Left lung (tissue), 4 donors: ENCODE measurements at regions not wholly inside any gene's neighbourhood (a gene's known extent, or its start where the extent isn't known, plus 50 kb on each side); places are given as distances from the start of the nearest gene placed in this dataset.

ENCODE experiments used
- ATAC-seq: fragments of 200-7000 bp; cut with Tn5 transposase; one replicate; pipeline ENCODE4 v1.9.1; 2020; ENCODE audit warnings: moderate library complexity
- DNase-seq, 4 donors: peaks; one replicate each; pipeline ENCODE4 v3.0.0-alpha.2; 2013 to 2020
- H3K27ac ChIP-seq, 2 donors: fragments of 200-600 bp; sonication (generic) in 1 of 2; one replicate each; pipeline versions ENCODE4 v1.5.0 to v1.8.0; 2020 to 2021
- H3K27me3 ChIP-seq, 2 donors: fragments of 200-600 bp; sonication (generic) in 1 of 2; one replicate each; pipeline versions ENCODE4 v1.5.0 to v1.8.0; 2020 to 2021
- H3K36me3 ChIP-seq, 2 donors: fragments of 200-600 bp; sonication (generic) in 1 of 2; one replicate each; pipeline versions ENCODE4 v1.5.0 to v1.8.0; 2020 to 2021
- H3K4me1 ChIP-seq, 2 donors: fragments of 200-600 bp; one replicate each; pipeline ENCODE4 v1.8.0; 2021
- H3K4me3 ChIP-seq, 2 donors: fragments of 200-600 bp; sonication (generic) in 1 of 2; one replicate each; pipeline versions ENCODE4 v1.5.0 to v1.8.0; 2020 to 2021; ENCODE audit warnings: mild to moderate bottlenecking in 1 of 2
- H3K9me3 ChIP-seq, 2 donors: fragments of 200-600 bp; sonication (generic) in 1 of 2; one replicate each; pipeline versions ENCODE4 v1.5.0 to v1.8.0; 2020 to 2021
- CTCF ChIP-seq, 2 donors: fragments of 200-600 bp; sonication (generic) in 1 of 2; IDR thresholded peaks; one replicate each; pipeline versions ENCODE4 v1.5.0 to v1.8.0; 2021; ENCODE audit warnings: antibody characterized with exemption in 2 of 2
- intact Hi-C, 2 donors: fragments of 100-400 bp; cut with DNase I; formaldehyde crosslinking; loops; one replicate each; pipeline versions ENCODE4 v1.11.2 to v1.14.2; 2022
- donor health status: DM: no; HTN: yes; CAD: no.
- donor health status: DM: no; HTN: no; CAD: no.

DNA sequence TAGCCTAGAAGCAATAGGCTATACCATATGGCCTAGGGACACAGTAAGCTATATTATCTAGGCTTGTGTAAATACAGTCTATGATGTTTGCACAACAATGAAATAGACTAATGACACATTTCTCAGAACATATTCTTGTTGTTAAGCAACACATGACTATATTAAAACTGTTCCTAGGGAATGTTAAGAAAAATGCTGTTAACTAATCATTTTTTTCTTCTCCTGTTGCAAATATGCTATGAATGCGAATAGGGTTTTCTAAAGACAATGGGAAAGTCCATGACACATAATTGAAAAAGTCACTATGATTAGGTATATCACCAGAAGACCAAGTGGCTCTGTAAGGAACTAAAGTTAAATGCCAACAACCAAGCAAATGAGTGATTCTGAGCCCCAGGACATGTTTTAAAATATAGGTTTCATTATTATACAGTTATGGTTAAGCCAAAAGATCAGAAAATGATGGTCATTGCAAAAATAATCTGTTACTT lies 454.0 kb upstream of the SORCS1 start:
- Histone ChIP-seq H3K4me1 (peaks cover 0 to 6% of the 10 kb centered on the region in 2 donors), H3K27ac (peak overlapping the region in 1 of 2 donors; percentile 13), H3K27me3 (no peaks in the 10 kb centered on the region), H3K4me3 (no peak overlapping the region), H3K9me3 (no peaks in the 10 kb centered on the region), H3K36me3 (no peaks in the 10 kb centered on the region)
- DNase-seq (no peak), ATAC-seq (no peak)
- intact Hi-C loops: no loop called here
- no peak for TF ChIP-seq CTCF (IDR thresholded peaks at IDR 0.05)

DNA sequence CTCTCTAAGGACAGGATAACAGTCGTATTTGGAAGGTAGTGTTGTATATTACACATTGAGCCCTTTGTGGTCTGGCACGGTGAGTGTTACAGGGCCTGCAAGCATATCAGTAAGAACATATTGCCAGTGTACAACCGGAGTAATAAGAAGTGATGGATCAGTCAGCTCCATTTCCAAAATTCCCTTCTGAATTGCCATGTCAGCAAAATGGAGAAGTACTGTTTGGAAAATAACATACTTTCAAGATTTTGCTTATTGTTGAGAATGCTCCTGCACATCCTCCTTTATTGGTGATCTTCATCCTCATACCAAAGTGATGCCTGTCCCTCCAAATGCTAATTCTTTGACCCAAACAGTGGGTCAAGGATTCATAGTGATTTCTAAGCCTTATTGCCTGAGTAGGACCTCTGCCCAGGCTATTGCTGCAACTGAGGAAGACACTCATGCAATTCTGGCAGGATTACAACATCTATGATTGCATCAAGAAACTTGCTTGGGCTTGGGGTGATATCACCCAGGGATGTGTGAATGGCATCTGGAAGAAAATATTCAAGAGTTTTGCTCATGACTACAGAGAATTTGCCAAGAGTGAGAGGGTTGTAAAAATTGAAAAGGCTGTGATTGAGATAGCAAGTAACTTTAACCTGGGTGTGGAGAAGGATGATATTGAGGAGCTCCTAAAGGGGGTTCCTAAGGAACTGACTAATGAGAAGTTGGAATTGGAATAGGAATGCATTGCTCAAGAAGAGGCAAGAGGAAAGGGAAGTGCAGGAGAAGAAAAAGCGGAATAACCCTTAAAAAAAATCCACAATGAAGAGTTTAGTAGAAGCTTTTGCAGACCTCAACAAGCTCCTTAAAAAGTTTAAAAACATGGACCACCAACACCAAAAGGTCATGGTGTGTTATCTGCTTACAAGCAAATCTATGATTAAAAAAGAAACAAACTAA lies 452.2 kb upstream of the SORCS1 start:
- peak; percentile 32 for ATAC-seq
- Histone ChIP-seq H3K36me3 (no peaks in the 10 kb centered on the region), H3K27ac (peak overlapping the region in 1 of 2 donors; percentile 14)

GRCh38 chr10:107616031-107616430 lies 451.5 kb upstream of the SORCS1 start:
- no peaks in the 10 kb centered on the region for H3K27me3 ChIP-seq
- TF ChIP-seq CTCF (IDR thresholded peaks at IDR 0.05): no peak
- no peaks in the 10 kb centered on the region for H3K36me3 ChIP-seq
- no peak overlapping the region for H3K4me3 ChIP-seq
- ATAC-seq: no peak
- peaks cover 0 to 6% of the 10 kb centered on the region in 2 donors for H3K4me1 ChIP-seq
- DNase-seq: no peak
- intact Hi-C loops: no loop called here
- H3K9me3 ChIP-seq: no peaks in the 10 kb centered on the region
- peak overlapping the region in 1 of 2 donors; percentile 14 for H3K27ac ChIP-seq

More for the DNA sequence above, 452.2 kb upstream of the SORCS1 start:
- Histone ChIP-seq H3K9me3 (no peaks in the 10 kb centered on the region), H3K4me1 (peaks cover 0 to 6% of the 10 kb centered on the region in 2 donors), H3K4me3 (no peak overlapping the region), H3K27me3 (no peaks in the 10 kb centered on the region)
- no peak for TF ChIP-seq CTCF (IDR thresholded peaks at IDR 0.05)
- intact Hi-C loops: no loop called here
- DNase-seq: no peak

DNA sequence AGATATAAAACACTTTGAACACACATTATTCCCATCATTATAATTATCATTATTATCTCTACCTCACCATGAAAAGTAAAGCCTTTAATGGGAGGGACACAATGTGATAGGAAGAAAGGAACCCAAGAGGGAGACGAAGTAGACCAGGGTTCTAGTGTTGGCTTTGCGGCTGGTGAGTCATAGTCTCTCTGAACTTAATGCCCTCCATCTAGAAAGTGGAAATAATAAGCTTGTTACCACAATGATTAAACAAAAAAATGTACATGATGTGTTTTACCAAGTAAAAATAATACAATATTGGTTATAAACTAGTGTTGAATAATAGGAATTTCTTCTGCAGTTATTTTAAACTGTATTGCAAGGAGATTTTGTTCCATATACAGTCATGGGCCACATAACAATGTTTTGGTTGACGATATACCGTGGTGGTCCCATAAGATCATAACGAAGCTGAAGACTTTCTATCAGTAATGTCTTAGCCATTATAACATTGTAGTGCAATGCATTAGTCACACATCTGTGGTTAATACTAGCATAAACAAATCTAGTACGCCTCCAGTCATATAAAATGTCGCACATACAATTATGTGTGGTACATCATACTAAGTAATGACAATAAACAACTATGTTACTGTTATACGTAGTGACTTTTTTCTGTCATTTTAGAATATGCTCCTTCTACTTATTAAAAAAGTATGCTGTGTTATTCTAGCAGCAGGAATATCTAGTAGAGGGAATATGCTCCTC lies 450.6 kb upstream of the SORCS1 start:
- peaks cover 0 to 6% of the 10 kb centered on the region in 2 donors for H3K4me1 ChIP-seq
- no peaks in the 10 kb centered on the region for H3K36me3 ChIP-seq
- H3K27ac ChIP-seq: no peak overlapping the region
- H3K9me3 ChIP-seq: no peaks in the 10 kb centered on the region
- no peaks in the 10 kb centered on the region for H3K27me3 ChIP-seq
- DNase-seq: no peak
- no peak overlapping the region for H3K4me3 ChIP-seq
- ATAC-seq: no peak
- no peak for TF ChIP-seq CTCF (IDR thresholded peaks at IDR 0.05)
- intact Hi-C loops: no loop called here

DNA sequence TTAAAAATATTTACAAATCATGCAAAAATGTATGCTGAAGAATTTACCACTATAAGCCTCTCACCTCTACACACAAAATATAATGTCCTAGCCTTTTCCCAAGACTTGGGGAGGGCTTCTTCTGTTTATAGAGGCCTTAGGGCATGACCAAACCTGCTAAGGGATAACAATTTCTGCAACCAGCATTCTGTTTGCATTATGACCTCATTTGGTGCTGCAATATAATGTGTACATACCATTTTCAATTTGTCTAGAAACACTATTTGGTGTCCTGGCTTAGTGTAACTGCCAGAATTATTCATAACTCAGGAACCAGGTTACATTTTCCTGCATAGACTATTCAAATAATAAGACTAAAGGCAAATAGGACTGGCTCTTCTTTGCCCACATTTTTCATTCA lies 446.6 kb upstream of the SORCS1 start:
- Histone ChIP-seq H3K4me1 (no peaks in the 10 kb centered on the region), H3K27me3 (no peaks in the 10 kb centered on the region), H3K36me3 (no peaks in the 10 kb centered on the region), H3K9me3 (no peaks in the 10 kb centered on the region), H3K27ac (no peak overlapping the region), H3K4me3 (no peak overlapping the region)
- ATAC-seq (no peak), DNase-seq (no peak)
- intact Hi-C loops: no loop called here
- no peak for TF ChIP-seq CTCF (IDR thresholded peaks at IDR 0.05)
